Thyroid gland (tissue), 4 donors: ENCODE measurements at regions not wholly inside any gene's neighbourhood (a gene's known extent, or its start where the extent isn't known, plus 50 kb on each side); places are given as distances from the start of the nearest gene placed in this dataset.

ENCODE experiments used
- POLR2A ChIP-seq, 2 donors: fragments of 450-650 bp; IDR thresholded peaks; one replicate each; pipeline ENCODE4 v1.6.1; 2017; ENCODE audit warnings: antibody characterized with exemption in 2 of 2, mild to moderate bottlenecking in 2 of 2, moderate library complexity in 1 of 2
- TF ChIP-seq, protein P1 (sequence below), 6 experiments: fragments of 200-600 bp in 3 of 6; fragments of 450-650 bp in 3 of 6; sonication (generic) in 3 of 6; IDR thresholded peaks; one replicate each; pipeline ENCODE4 v1.5.1; 2016 to 2019; ENCODE audit warnings: antibody characterized with exemption in 6 of 6, mild to moderate bottlenecking in 2 of 6, inconsistent platforms in 1 of 6, moderate library complexity in 1 of 6

DNA sequence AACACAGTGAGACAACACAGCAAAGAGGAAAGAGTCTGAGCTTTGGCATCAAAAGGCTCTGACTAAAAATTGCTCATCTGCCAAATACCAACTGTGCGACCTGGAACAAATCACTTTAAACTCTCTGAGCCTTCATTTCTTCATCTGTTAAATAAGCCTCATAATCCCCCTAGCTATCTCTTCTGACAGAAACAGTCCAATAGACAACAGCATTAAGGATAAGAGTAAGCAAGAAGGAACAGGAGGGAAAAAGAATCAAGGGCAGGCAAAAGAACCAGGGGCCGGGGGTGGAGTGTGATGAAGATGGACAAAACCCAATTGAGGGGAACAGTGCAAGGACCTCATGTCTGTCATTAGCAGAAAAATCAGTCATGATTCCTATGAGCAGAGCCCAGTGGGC is 79.4 kb upstream of the SETMAR start:
- TF ChIP-seq, protein P1, sequence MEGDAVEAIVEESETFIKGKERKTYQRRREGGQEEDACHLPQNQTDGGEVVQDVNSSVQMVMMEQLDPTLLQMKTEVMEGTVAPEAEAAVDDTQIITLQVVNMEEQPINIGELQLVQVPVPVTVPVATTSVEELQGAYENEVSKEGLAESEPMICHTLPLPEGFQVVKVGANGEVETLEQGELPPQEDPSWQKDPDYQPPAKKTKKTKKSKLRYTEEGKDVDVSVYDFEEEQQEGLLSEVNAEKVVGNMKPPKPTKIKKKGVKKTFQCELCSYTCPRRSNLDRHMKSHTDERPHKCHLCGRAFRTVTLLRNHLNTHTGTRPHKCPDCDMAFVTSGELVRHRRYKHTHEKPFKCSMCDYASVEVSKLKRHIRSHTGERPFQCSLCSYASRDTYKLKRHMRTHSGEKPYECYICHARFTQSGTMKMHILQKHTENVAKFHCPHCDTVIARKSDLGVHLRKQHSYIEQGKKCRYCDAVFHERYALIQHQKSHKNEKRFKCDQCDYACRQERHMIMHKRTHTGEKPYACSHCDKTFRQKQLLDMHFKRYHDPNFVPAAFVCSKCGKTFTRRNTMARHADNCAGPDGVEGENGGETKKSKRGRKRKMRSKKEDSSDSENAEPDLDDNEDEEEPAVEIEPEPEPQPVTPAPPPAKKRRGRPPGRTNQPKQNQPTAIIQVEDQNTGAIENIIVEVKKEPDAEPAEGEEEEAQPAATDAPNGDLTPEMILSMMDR (IDR thresholded peaks at IDR 0.05): no peak
- no peak for TF ChIP-seq POLR2A (IDR thresholded peaks at IDR 0.05)
